GM12878 (cell line): ENCODE measurements at regions not wholly inside any gene's neighbourhood (a gene's known extent, or its start where the extent isn't known, plus 50 kb on each side); places are given as distances from the start of the nearest gene placed in this dataset.
A peak's percentile ranks its signal among the peaks of the same experiment; 100 is the strongest.

ENCODE experiments used
- ATAC-seq: fragments of 200-7000 bp; cut with Tn5 transposase; 3 replicates; pipeline ENCODE4 v1.9.1; 2020; ENCODE audit warnings: mild to moderate bottlenecking, moderate library complexity
- BruUV-seq: library from RNA; stranded (reverse); fragments of 400-500 nt; replicated peaks from 2 replicates; lab custom pipeline; 2021; lab: Mats Ljungman, UMichigan
- CTCF ChIA-PET: fragments of 300-600 bp; sonication (Branson Sonifier 250); formaldehyde crosslinking; extraction: SDS; loops from one replicate; lab custom pipeline; 2021; ENCODE audit warnings: inconsistent platforms; lab: Yijun Ruan, JAX
- POLR2A ChIA-PET: fragments of 350-600 bp; formaldehyde crosslinking; extraction: SDS; loops from one replicate; lab custom pipeline; 2021; ENCODE audit warnings: inconsistent platforms; lab: Charles Lee
- RAD21 ChIA-PET: fragments of 300-600 bp; sonication (Branson Sonifier 250); formaldehyde crosslinking; loops from one replicate; lab custom pipeline; 2023; ENCODE audit warnings: antibody characterized with exemption; ENCODE audit not compliant: unreplicated experiment; lab: Charles Lee
- SMC1A ChIA-PET: fragments of 300-600 bp; sonication (Branson Sonifier 250); formaldehyde crosslinking; loops from one replicate; lab custom pipeline; 2023; ENCODE audit not compliant: unreplicated experiment, uncharacterized antibody; lab: Charles Lee
- DNase-seq: peaks from one replicate; pipeline ENCODE4 v3.0.0-alpha.2; 2011; ENCODE audit warnings: low read depth, low spot score
- FAIRE-seq: peaks from 3 replicates; lab custom pipeline; 2011; peaks lifted over from hg19 to GRCh38; lab: Jason Lieb, UNC
- H2AFZ ChIP-seq: 2 replicates; pipeline ENCODE4 v1.6.0; 2011; ENCODE audit warnings: low read depth, low read length, control low read depth; ENCODE audit not compliant: control insufficient read depth
- H3K27ac ChIP-seq: 2 replicates; pipeline ENCODE4 v1.5.1; 2011; ENCODE audit warnings: control low read depth; ENCODE audit not compliant: control insufficient read depth, insufficient read depth
- H3K27me3 ChIP-seq, 2 experiments: replicated peaks in 1 of 2; 2 replicates each; pipeline versions ENCODE4 v1.6.0 to v1.6.1; 2011; ENCODE audit warnings: low read length in 1 of 2; ENCODE audit not compliant: control insufficient read depth in 2 of 2, insufficient read depth in 2 of 2
- H3K36me3 ChIP-seq, 2 experiments: 2 replicates each; pipeline ENCODE4 v1.5.1; 2011; ENCODE audit warnings: low read length in 1 of 2; ENCODE audit not compliant: control insufficient read depth in 2 of 2, insufficient read depth in 2 of 2
- H3K4me1 ChIP-seq: 2 replicates; pipeline ENCODE4 v1.6.1; 2011; ENCODE audit warnings: mild to moderate bottlenecking, low read length, moderate library complexity, mixed read lengths; ENCODE audit not compliant: control insufficient read depth, insufficient read depth
- H3K4me2 ChIP-seq: 2 replicates; pipeline ENCODE4 v1.6.0; 2011; ENCODE audit warnings: control low read depth; ENCODE audit not compliant: control insufficient read depth, insufficient read depth
- H3K4me3 ChIP-seq: fragments of 200-600 bp; sonication (generic); 2 replicates; pipeline ENCODE4 v1.5.1; 2016
- H3K79me2 ChIP-seq: 2 replicates; pipeline ENCODE4 v1.6.0; 2011; ENCODE audit warnings: low read length; ENCODE audit not compliant: control insufficient read depth, insufficient read depth
- H3K9ac ChIP-seq: 2 replicates; pipeline ENCODE4 v1.8.0; 2011; ENCODE audit warnings: low read length, control low read depth, mixed read lengths; ENCODE audit not compliant: control insufficient read depth, insufficient read depth
- H3K9me3 ChIP-seq: replicated peaks from 3 replicates; pipeline ENCODE4 v1.5.1; 2011; ENCODE audit warnings: mild to moderate bottlenecking, low read length; ENCODE audit not compliant: control insufficient read depth, insufficient read depth
- H4K20me1 ChIP-seq: 2 replicates; pipeline ENCODE4 v1.6.0; 2011; ENCODE audit not compliant: control insufficient read depth, insufficient read depth
- BHLHE40 ChIP-seq, 2 experiments: fragments of 450-650 bp in 1 of 2; IDR thresholded peaks; 2 replicates each; pipeline ENCODE4 v1.6.1; 2011 to 2017; ENCODE audit warnings: low read depth in 2 of 2, borderline replicate concordance in 1 of 2, improper control_type of control experiment in 1 of 2, low read length in 1 of 2, mild to moderate bottlenecking in 1 of 2
- CBFB ChIP-seq: IDR thresholded peaks from 2 replicates; pipeline ENCODE4 v1.6.1; 2016; ENCODE audit warnings: antibody characterized with exemption, low read depth
- CBX5 ChIP-seq: sonication (generic); IDR thresholded peaks from 2 replicates; pipeline ENCODE4 v1.6.1; 2016; ENCODE audit warnings: low read depth, moderate library complexity, mild to moderate bottlenecking, inconsistent platforms
- HCFC1 ChIP-seq: fragments of 150-350 bp; IDR thresholded peaks from 2 replicates; pipeline ENCODE4 v1.6.1; 2014; ENCODE audit warnings: low read length
- MEF2B ChIP-seq: fragments of 450-650 bp; IDR thresholded peaks from 2 replicates; pipeline ENCODE4 v1.6.1; 2018; ENCODE audit warnings: mild to moderate bottlenecking, moderate library complexity; ENCODE audit not compliant: partially characterized antibody, poor library complexity, severe bottlenecking
- MYC ChIP-seq: IDR thresholded peaks from 2 replicates; pipeline ENCODE4 v1.6.1; 2011; ENCODE audit warnings: mild to moderate bottlenecking, low read length, moderate library complexity, inconsistent platforms; ENCODE audit not compliant: insufficient read depth, insufficient replicate concordance, insufficient read length, severe bottlenecking
- RFX5 ChIP-seq: IDR thresholded peaks from 2 replicates; pipeline ENCODE4 v1.6.1; 2011; ENCODE audit warnings: low read depth, low read length, improper control_type of control experiment
- STAT3 ChIP-seq: IDR thresholded peaks from 2 replicates; pipeline ENCODE4 v1.6.1; 2011; ENCODE audit warnings: low read depth, low read length, improper control_type of control experiment
- YY1 ChIP-seq: IDR thresholded peaks from 2 replicates; pipeline ENCODE4 v1.6.1; 2011; ENCODE audit warnings: low read depth, mild to moderate bottlenecking, low read length
- WGBS: methylation state at CpG from one replicate; pipeline ENCODE4 v1.1.6; 2016; ENCODE audit warnings: low lambda C conversion rate; ENCODE audit not compliant: insufficient replicate concordance, insufficient coverage; ENCODE audit errors: missing lambda C conversion rate; 5-methylcytosine and 5-hydroxymethylcytosine counted together
- in situ Hi-C: fragments of 300-500 bp; cut with MboI; formaldehyde crosslinking; loops from 9 replicates; pipeline ENCODE4 v1.14.3; 2018; ENCODE audit warnings: mixed read lengths
- intact Hi-C: fragments of 100-400 bp; cut with micrococcal nuclease; formaldehyde crosslinking; loops from one replicate; pipeline ENCODE4 v1.14.2; 2022; ENCODE audit not compliant: unreplicated experiment
- TF ChIP-seq, protein P1 (sequence below): IDR thresholded peaks from 2 replicates; pipeline ENCODE4 v1.6.1; 2011; ENCODE audit warnings: low read depth, low read length, improper control_type of control experiment, borderline replicate concordance
- TF ChIP-seq, protein P2 (sequence below): fragments of 450-650 bp; IDR thresholded peaks from 2 replicates; pipeline ENCODE4 v1.6.1; 2016; ENCODE audit warnings: mild to moderate bottlenecking

DNA sequence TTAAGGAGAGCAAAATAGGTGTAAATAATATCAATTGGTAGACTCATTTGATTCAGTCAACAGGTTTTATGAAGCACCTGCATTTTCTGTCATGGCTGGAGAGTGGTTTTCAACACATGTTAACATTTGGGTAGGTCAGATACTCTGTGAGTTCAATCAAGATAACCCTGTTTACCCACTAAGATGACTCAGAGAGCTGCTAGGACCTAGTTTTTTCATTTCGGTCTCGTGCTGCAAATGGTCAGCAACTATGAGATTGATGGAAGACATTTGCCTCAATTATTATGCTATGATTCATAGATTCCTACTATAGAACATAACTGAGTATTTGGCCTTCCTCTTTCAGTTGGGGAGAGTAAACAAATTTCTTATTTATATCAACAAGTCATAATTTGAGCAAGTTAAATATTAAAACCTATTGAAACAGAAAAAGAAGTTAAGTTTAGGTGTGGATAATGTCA lies 391.4 kb upstream of the CITED2 start:
- H3K27ac ChIP-seq = no peak overlapping the region
- SMC1A ChIA-PET = interaction anchor here (1.1 to 2.6 kb wide), 6 partner anchors 10 to 138 kb away, joined by 3 to 12 read pairs (median 6); no protein-coding TSS in a partner anchor
- H3K27me3 ChIP-seq = no peaks in the 10 kb centered on the region
- WGBS = 97% methylated on average over 2 of the region's 2 CpGs
- no peak overlapping the region for H3K4me2 ChIP-seq
- TF ChIP-seq BHLHE40 (IDR thresholded peaks at IDR 0.05; ENCODE audit: borderline replicate concordance in 1 of 2, low read depth in 2 of 2, low read length in 1 of 2) = peak in 1 of 2 experiments; percentile 42; a peak in 1 of 4 replicates
- TF ChIP-seq CBFB = no peak
- TF ChIP-seq RFX5 = no peak
- intact Hi-C loops = loop anchor here (2.0 kb wide), 1 partner anchor 391 kb away; the partner anchor contains the start of gene CITED2
- no peaks in the 10 kb centered on the region for H4K20me1 ChIP-seq
- no peak overlapping the region for H3K4me3 ChIP-seq
- BruUV-seq = no TSS peak
- H3K79me2 ChIP-seq = no peaks in the 10 kb centered on the region
- no peak overlapping the region for H2AFZ ChIP-seq
- no peaks in the 10 kb centered on the region for H3K36me3 ChIP-seq
- in situ Hi-C loops = no loop called here
- CTCF ChIA-PET = no interaction called here
- POLR2A ChIA-PET = no interaction called here
- no peak for ATAC-seq
- no peak for FAIRE-seq
- no peaks in the 10 kb centered on the region for H3K9me3 ChIP-seq
- RAD21 ChIA-PET = interaction anchor here (1.4 to 1.9 kb wide), 3 partner anchors 165 to 396 kb away, joined by 3 to 10 read pairs (median 6); partner anchors contain the start of gene CITED2
- DNase-seq = no peak
- peaks cover 9% of the 10 kb centered on the region; the same call in 1 of the 2 replicates for H3K4me1 ChIP-seq
- no peak overlapping the region for H3K9ac ChIP-seq

DNA sequence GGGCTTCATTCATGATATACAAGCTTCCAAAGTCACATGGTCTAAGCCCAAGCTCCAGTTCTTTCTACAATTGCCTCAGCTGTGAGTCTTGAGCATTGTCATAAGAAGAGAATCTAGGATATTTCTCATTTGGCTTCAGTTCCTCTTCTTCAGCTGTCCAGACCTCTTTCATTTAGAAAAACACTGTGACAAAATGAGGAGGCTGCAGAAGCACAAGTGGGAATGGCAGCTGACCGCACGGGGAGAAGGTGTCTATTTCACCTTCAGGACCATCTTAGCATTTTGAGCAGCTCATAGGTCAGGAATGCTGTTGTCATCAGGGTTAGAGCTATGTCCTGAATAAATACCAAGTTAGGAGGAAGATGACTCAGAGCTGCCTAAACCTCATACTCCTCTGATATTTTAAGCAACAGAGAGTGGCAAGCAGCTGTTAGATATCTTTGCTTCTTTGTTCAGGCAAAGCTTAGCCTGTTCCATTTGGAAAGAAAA lies 390.1 kb upstream of the CITED2 start:
- in situ Hi-C loops (no loop called here), intact Hi-C loops (loop anchor here (2.0 kb wide), 1 partner anchor 390 kb away; the partner anchor contains the start of gene CITED2)
- RAD21 ChIA-PET = interaction anchor here (0.6 to 1.9 kb wide), 12 partner anchors 37 to 1173 kb away, joined by 3 to 10 read pairs (median 3); partner anchors contain the start of gene CITED2
- peak overlapping the region; percentile 73 for H2AFZ ChIP-seq
- ATAC-seq = peak; percentile 84
- H3K9ac ChIP-seq = no peak overlapping the region
- peak; percentile 89 for FAIRE-seq
- DNase-seq = peak; percentile 66
- no peaks in the 10 kb centered on the region for H3K9me3 ChIP-seq
- no TSS peak for BruUV-seq
- H4K20me1 ChIP-seq = no peaks in the 10 kb centered on the region
- no peaks in the 10 kb centered on the region for H3K79me2 ChIP-seq
- 0% methylated on average over 2 of the region's 2 CpGs for WGBS
- H3K36me3 ChIP-seq = no peaks in the 10 kb centered on the region
- peak overlapping the region; percentile 36; the same call in 1 of the 2 replicates for H3K4me2 ChIP-seq
- H3K4me1 ChIP-seq = peaks cover 9% of the 10 kb centered on the region; the same call in 1 of the 2 replicates
- H3K4me3 ChIP-seq = no peak overlapping the region
- H3K27me3 ChIP-seq = no peaks in the 10 kb centered on the region
- POLR2A ChIA-PET = interaction anchor here (0.5 to 0.9 kb wide), 3 partner anchors 12 to 811 kb away, joined by 3 to 5 read pairs (median 3); partner anchors contain the start of gene CITED2
- SMC1A ChIA-PET = interaction anchor here (0.8 to 2.6 kb wide), 17 partner anchors 8 to 400 kb away, joined by 3 to 13 read pairs (median 5); partner anchors contain the start of gene CITED2
- CTCF ChIA-PET = interaction anchor here (0.6 to 0.8 kb wide), 2 partner anchors 77 to 1143 kb away, joined by 3 read pairs; no protein-coding TSS in a partner anchor
- peak overlapping the region; percentile 35 for H3K27ac ChIP-seq
- TF ChIP-seq, protein P1, sequence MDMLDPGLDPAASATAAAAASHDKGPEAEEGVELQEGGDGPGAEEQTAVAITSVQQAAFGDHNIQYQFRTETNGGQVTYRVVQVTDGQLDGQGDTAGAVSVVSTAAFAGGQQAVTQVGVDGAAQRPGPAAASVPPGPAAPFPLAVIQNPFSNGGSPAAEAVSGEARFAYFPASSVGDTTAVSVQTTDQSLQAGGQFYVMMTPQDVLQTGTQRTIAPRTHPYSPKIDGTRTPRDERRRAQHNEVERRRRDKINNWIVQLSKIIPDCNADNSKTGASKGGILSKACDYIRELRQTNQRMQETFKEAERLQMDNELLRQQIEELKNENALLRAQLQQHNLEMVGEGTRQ = no peak
- TF ChIP-seq HCFC1 (no peak), CBX5 (no peak), STAT3 (no peak), MYC (no peak), YY1 (0 out of 2 replicates have a peak, but pooled peaks have one; percentile 43), MEF2B (peak; percentile 82)
- TF ChIP-seq, protein P2, sequence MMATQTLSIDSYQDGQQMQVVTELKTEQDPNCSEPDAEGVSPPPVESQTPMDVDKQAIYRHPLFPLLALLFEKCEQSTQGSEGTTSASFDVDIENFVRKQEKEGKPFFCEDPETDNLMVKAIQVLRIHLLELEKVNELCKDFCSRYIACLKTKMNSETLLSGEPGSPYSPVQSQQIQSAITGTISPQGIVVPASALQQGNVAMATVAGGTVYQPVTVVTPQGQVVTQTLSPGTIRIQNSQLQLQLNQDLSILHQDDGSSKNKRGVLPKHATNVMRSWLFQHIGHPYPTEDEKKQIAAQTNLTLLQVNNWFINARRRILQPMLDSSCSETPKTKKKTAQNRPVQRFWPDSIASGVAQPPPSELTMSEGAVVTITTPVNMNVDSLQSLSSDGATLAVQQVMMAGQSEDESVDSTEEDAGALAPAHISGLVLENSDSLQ = no peak
